Liver (tissue), 8 donors: ENCODE measurements at regions not wholly inside any gene's neighbourhood (a gene's known extent, or its start where the extent isn't known, plus 50 kb on each side); places are given as distances from the start of the nearest gene placed in this dataset.

Experiments used
- DNase-seq: peaks from one replicate; pipeline ENCODE4 v3.0.0-alpha.2; 2017; ENCODE audit warnings: low spot score
- H3K27ac ChIP-seq, 2 donors: one replicate each; pipeline ENCODE4 v1.7.0; 2013; ENCODE audit warnings: inconsistent platforms in 2 of 2, low read length in 2 of 2, control low read depth in 1 of 2, low read depth in 1 of 2, mild to moderate bottlenecking in 1 of 2
- H3K27me3 ChIP-seq, 4 donors: one replicate each; pipeline versions ENCODE4 v1.6.1 to v1.7.0; 2013; ENCODE audit warnings: low read length in 3 of 4, inconsistent platforms in 1 of 4, mild to moderate bottlenecking in 1 of 4, moderate library complexity in 1 of 4; ENCODE audit not compliant: control insufficient read depth in 4 of 4, insufficient read depth in 4 of 4
- H3K36me3 ChIP-seq, 4 donors: one replicate each; pipeline versions ENCODE4 v1.6.1 to v1.7.0; 2013; ENCODE audit warnings: low read length in 3 of 4, mild to moderate bottlenecking in 3 of 4, low read depth in 1 of 4, moderate library complexity in 1 of 4; ENCODE audit not compliant: control insufficient read depth in 4 of 4, insufficient read depth in 3 of 4
- H3K4me1 ChIP-seq, 4 donors: one replicate each; pipeline versions ENCODE4 v1.6.1 to v1.7.0; 2013; ENCODE audit warnings: low read length in 3 of 4, mild to moderate bottlenecking in 3 of 4, moderate library complexity in 1 of 4; ENCODE audit not compliant: control insufficient read depth in 4 of 4, insufficient read depth in 4 of 4
- H3K4me3 ChIP-seq, 3 donors: one replicate each; pipeline versions ENCODE4 v1.6.1 to v1.7.0; 2013; ENCODE audit warnings: low read length in 3 of 3, control low read depth in 1 of 3, low read depth in 1 of 3, mild to moderate bottlenecking in 1 of 3
- H3K9ac ChIP-seq, 2 donors: one replicate each; pipeline ENCODE4 v1.7.0; 2013; ENCODE audit warnings: low read length in 2 of 2, mild to moderate bottlenecking in 2 of 2, moderate library complexity in 2 of 2, control low read depth in 1 of 2, low read depth in 1 of 2
- H3K9me3 ChIP-seq, 4 donors: one replicate each; pipeline versions ENCODE4 v1.6.1 to v1.7.0; 2013; ENCODE audit warnings: low read length in 3 of 4; ENCODE audit not compliant: control insufficient read depth in 4 of 4
- CTCF ChIP-seq: fragments of 150-350 bp; IDR thresholded peaks from 2 replicates; pipeline ENCODE4 v1.5.1; 2017; ENCODE audit warnings: improper control_type of control experiment, low read depth, low read length; ENCODE audit not compliant: missing input control
- EGR1 ChIP-seq, 2 donors: IDR thresholded peaks; 2 replicates each; pipeline ENCODE4 v1.6.1; 2016 to 2018; ENCODE audit warnings: antibody characterized with exemption in 2 of 2, low read depth in 2 of 2
- FOXA1 ChIP-seq: IDR thresholded peaks from 2 replicates; pipeline ENCODE4 v1.6.1; 2016; ENCODE audit warnings: antibody characterized with exemption
- FOXA2 ChIP-seq: IDR thresholded peaks from 2 replicates; pipeline ENCODE4 v1.6.1; 2016; ENCODE audit warnings: antibody characterized with exemption
- GABPA ChIP-seq, 2 donors: IDR thresholded peaks in 1 of 2; conservative IDR thresholded peaks in 1 of 2; 2 replicates each; pipeline ENCODE4 v1.6.1; 2016; ENCODE audit warnings: antibody characterized with exemption in 2 of 2, mild to moderate bottlenecking in 1 of 2, moderate library complexity in 1 of 2
- HNF4A ChIP-seq, 2 donors: conservative IDR thresholded peaks; 2 replicates each; pipeline ENCODE4 v1.6.1; 2016; ENCODE audit warnings: antibody characterized with exemption in 2 of 2, mild to moderate bottlenecking in 2 of 2
- HNF4G ChIP-seq: IDR thresholded peaks from 2 replicates; pipeline ENCODE4 v1.6.1; 2016; ENCODE audit warnings: antibody characterized with exemption
- JUND ChIP-seq, 2 donors: IDR thresholded peaks; 2 replicates each; pipeline ENCODE4 v1.6.1; 2016; ENCODE audit warnings: antibody characterized with exemption in 2 of 2
- MAX ChIP-seq: IDR thresholded peaks from 2 replicates; pipeline ENCODE4 v1.6.1; 2016; ENCODE audit warnings: antibody characterized with exemption
- NR2F2 ChIP-seq: IDR thresholded peaks from 2 replicates; pipeline ENCODE4 v1.6.1; 2016; ENCODE audit warnings: antibody characterized with exemption
- RAD21 ChIP-seq, 2 donors: IDR thresholded peaks; 2 replicates each; pipeline ENCODE4 v1.6.1; 2016; ENCODE audit warnings: antibody characterized with exemption in 2 of 2, mild to moderate bottlenecking in 2 of 2
- REST ChIP-seq: IDR thresholded peaks from 2 replicates; pipeline ENCODE4 v1.6.1; 2016; ENCODE audit warnings: antibody characterized with exemption, mild to moderate bottlenecking
- RXRA ChIP-seq, 2 donors: IDR thresholded peaks; 2 replicates each; pipeline ENCODE4 v1.6.1; 2017 to 2018; ENCODE audit warnings: antibody characterized with exemption in 2 of 2, mild to moderate bottlenecking in 1 of 2
- SP1 ChIP-seq: IDR thresholded peaks from 2 replicates; pipeline ENCODE4 v1.6.1; 2018; ENCODE audit warnings: antibody characterized with exemption, mild to moderate bottlenecking
- TAF1 ChIP-seq: conservative IDR thresholded peaks from 2 replicates; pipeline ENCODE4 v1.6.1; 2016; ENCODE audit warnings: antibody characterized with exemption, mild to moderate bottlenecking
- YY1 ChIP-seq: IDR thresholded peaks from 2 replicates; pipeline ENCODE4 v1.6.1; 2016; ENCODE audit warnings: antibody characterized with exemption, mild to moderate bottlenecking
- WGBS: extraction: QIAGEN DNeasy Blood & Tissue Kit; methylation state at CpG from one replicate; pipeline ENCODE4 v1.1.7; 2013; 5-methylcytosine and 5-hydroxymethylcytosine counted together
- TF ChIP-seq, protein P1 (sequence below): IDR thresholded peaks from 2 replicates; pipeline ENCODE4 v1.6.1; 2016; ENCODE audit warnings: antibody characterized with exemption
- TF ChIP-seq, protein P2 (sequence below): IDR thresholded peaks from 2 replicates; pipeline ENCODE4 v1.6.1; 2016; ENCODE audit warnings: antibody characterized with exemption
- donor health status: healthy.
- donor health status: healthy.
- donor health status: healthy.
- donor health status: healthy.
- donor health status: healthy.

DNA sequence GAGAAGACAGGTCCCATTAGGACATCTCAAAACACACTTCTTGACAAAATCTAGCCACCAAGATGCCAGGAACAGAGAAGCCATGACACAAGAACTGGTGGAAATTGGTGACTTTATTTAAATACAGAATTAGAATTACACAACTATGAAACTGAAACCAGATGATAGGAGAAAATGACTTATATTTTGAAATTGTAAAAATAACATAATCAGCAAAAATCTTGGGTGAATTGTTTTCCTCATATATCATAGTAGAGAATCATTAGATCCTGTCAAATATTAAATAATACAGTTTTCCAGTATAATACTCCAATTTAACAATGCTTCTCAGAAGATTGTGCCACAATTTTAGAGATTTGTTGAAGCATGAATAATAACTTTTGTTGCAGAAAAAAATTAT lies 81.5 kb upstream of the MROH9 start:
- Histone ChIP-seq H3K9ac (no peak overlapping the region), H3K36me3 (no peaks in the 10 kb centered on the region), H3K9me3 (peaks cover 0 to 2% (median 1%) of the 10 kb centered on the region in 4 donors), H3K4me3 (no peak overlapping the region), H3K27me3 (no peaks in the 10 kb centered on the region), H3K4me1 (no peaks in the 10 kb centered on the region), H3K27ac (no peak overlapping the region)
- TF ChIP-seq, protein P1, sequence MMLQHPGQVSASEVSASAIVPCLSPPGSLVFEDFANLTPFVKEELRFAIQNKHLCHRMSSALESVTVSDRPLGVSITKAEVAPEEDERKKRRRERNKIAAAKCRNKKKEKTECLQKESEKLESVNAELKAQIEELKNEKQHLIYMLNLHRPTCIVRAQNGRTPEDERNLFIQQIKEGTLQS, result no peak
- TF ChIP-seq HNF4G (no peak), YY1 (no peak), HNF4A (conservative IDR thresholded peaks at IDR 0.05) (no peak), JUND (IDR thresholded peaks at IDR 0.05) (no peak), TAF1 (no peak), MAX (no peak), EGR1 (IDR thresholded peaks at IDR 0.05; ENCODE audit: low read depth in 2 of 2) (no peak), RXRA (IDR thresholded peaks at IDR 0.05) (no peak), RAD21 (IDR thresholded peaks at IDR 0.05) (no peak), SP1 (no peak), GABPA (IDR thresholded peaks at IDR 0.05 in 1 of 2, conservative IDR thresholded peaks at IDR 0.05 in 1 of 2) (no peak), FOXA1 (no peak), REST (no peak), FOXA2 (no peak), CTCF (no peak), NR2F2 (no peak)
- TF ChIP-seq, protein P2, sequence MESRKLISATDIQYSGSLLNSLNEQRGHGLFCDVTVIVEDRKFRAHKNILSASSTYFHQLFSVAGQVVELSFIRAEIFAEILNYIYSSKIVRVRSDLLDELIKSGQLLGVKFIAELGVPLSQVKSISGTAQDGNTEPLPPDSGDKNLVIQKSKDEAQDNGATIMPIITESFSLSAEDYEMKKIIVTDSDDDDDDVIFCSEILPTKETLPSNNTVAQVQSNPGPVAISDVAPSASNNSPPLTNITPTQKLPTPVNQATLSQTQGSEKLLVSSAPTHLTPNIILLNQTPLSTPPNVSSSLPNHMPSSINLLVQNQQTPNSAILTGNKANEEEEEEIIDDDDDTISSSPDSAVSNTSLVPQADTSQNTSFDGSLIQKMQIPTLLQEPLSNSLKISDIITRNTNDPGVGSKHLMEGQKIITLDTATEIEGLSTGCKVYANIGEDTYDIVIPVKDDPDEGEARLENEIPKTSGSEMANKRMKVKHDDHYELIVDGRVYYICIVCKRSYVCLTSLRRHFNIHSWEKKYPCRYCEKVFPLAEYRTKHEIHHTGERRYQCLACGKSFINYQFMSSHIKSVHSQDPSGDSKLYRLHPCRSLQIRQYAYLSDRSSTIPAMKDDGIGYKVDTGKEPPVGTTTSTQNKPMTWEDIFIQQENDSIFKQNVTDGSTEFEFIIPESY, result no peak
- DNase-seq, result no peak

DNA sequence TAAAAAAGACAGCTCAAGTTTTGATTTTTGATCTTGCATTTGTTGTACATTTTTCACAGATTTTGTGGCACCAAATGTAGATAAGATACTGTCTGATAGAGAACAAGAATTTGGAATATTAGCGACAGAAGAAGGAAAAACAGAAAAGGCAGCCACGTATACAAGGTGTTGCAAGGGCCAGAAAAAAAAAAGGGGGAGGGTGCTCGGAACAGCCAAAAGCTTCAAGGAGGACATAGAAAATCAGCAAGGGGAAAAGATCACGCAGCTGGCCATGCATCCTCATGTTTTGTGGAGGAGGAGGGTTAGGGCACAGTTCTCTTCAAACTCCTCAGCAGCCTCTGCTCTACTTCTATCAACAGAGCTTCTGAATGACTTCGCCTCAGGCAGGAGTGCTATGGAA lies 80.7 kb upstream of the MROH9 start:
- Histone ChIP-seq H3K27ac (no peak overlapping the region), H3K4me3 (no peak overlapping the region), H3K27me3 (no peaks in the 10 kb centered on the region), H3K9me3 (peaks cover 0 to 2% (median 0%) of the 10 kb centered on the region in 4 donors), H3K4me1 (no peaks in the 10 kb centered on the region), H3K36me3 (no peaks in the 10 kb centered on the region), H3K9ac (no peak overlapping the region)
- TF ChIP-seq EGR1 (IDR thresholded peaks at IDR 0.05; ENCODE audit: low read depth in 2 of 2), result no peak
- no peak for TF ChIP-seq NR2F2
- no peak for TF ChIP-seq SP1
- TF ChIP-seq TAF1, result no peak
- no peak for TF ChIP-seq RXRA (IDR thresholded peaks at IDR 0.05)
- no peak for TF ChIP-seq FOXA2
- DNase-seq, result no peak
- WGBS, result 68% methylated on average over 5 of the region's 5 CpGs
